Lower leg skin (tissue), 3 donors: ENCODE measurements at regions not wholly inside any gene's neighbourhood (a gene's known extent, or its start where the extent isn't known, plus 50 kb on each side); places are given as distances from the start of the nearest gene placed in this dataset.

ENCODE experiments used
- CTCF ChIP-seq, 3 donors: fragments of 450-650 bp; IDR thresholded peaks; one replicate each; pipeline ENCODE4 v1.5.1; 2016; ENCODE audit warnings: antibody characterized with exemption in 3 of 3, mild to moderate bottlenecking in 3 of 3, moderate library complexity in 2 of 3
- POLR2A ChIP-seq, 2 donors: fragments of 450-650 bp; IDR thresholded peaks; one replicate each; pipeline ENCODE4 v1.6.1; 2016 to 2017; ENCODE audit warnings: antibody characterized with exemption in 2 of 2, mild to moderate bottlenecking in 1 of 2, moderate library complexity in 1 of 2

DNA sequence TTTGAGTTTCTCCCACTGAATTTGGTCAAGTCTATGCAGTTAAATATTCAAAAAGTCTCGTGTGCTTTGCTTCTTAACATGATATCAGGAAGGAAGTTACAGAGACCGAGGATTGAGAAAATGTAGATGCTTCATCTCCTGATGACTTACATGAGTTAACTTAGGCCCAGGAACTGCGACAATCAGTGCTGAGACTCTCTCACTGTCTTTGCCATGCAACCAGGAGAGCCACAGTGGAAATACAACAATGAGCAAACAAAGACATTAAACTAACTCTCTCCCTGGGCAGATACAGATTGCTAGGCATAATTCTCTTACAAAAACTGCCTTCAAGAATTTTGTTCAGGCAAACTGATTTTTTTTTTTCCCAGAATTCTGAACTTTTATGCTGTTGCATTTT lies 440.6 kb upstream of the EPHA7 start:
- TF ChIP-seq CTCF (IDR thresholded peaks at IDR 0.05) (no peak), POLR2A (IDR thresholded peaks at IDR 0.05) (no peak)
